ENCODE measurements at regions not wholly inside any gene's neighbourhood (a gene's known extent, or its start where the extent isn't known, plus 50 kb on each side); places are given as distances from the start of the nearest gene placed in this dataset.

DNA sequence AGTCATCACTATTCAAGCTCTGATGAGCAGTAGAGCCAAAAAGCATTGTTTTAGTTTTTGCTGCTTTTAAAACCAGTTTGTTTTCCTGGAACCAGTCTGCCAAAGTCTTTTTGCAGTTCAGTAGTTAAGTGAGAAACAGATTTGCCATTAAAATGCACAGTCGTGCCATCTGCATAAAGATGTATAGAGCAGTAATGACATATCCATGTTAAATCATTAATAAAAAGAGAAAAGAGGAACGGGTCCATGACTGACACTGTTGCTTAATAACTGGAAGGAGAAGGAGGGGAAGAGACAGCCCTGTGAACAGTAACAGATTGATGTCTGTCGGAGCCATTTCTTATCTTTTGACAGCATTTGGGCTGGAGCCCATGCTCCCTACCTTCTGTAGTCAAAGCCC, 704.6 kb downstream of the SATB2 start:
- H3K27ac Mint-ChIP-seq (ENCODE audit: unreplicated experiment), result no peak overlapping the region
- H3K9me3 Mint-ChIP-seq (ENCODE audit: low read depth), result no peaks in the 10 kb centered on the region
- peaks cover 14% of the 10 kb centered on the region for H3K27me3 Mint-ChIP-seq (ENCODE audit: low read depth)

DNA sequence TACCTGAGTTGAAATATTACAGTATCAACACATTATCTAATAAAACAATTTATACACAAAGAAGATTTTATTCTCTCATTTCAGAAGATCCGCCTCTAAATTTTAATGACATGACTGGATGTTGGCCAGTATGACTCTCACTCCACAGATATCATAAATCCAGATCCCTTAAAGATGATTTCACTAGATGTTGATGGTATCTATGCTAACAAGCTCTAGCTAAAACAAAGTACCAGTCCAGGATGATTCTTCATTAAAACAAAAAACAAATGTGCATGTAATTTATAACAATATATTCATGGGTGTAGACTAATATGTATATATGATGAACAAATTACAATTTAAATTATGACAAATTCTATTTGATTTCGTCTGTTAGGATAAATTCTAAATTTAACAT, 708.4 kb downstream of the SATB2 start:
- no peaks in the 10 kb centered on the region for H3K9me3 Mint-ChIP-seq (ENCODE audit: low read depth)
- H3K27me3 Mint-ChIP-seq (ENCODE audit: low read depth), result peaks cover 19% of the 10 kb centered on the region
- DNase-seq (ENCODE audit: low spot score), result no peak
- no peaks in the 10 kb centered on the region for H3K4me1 Mint-ChIP-seq (ENCODE audit: low read depth)
- H3K36me3 Mint-ChIP-seq (ENCODE audit: low read depth), result no peaks in the 10 kb centered on the region
- H3K27ac Mint-ChIP-seq (ENCODE audit: unreplicated experiment), result no peak overlapping the region
- TF ChIP-seq, protein P1, sequence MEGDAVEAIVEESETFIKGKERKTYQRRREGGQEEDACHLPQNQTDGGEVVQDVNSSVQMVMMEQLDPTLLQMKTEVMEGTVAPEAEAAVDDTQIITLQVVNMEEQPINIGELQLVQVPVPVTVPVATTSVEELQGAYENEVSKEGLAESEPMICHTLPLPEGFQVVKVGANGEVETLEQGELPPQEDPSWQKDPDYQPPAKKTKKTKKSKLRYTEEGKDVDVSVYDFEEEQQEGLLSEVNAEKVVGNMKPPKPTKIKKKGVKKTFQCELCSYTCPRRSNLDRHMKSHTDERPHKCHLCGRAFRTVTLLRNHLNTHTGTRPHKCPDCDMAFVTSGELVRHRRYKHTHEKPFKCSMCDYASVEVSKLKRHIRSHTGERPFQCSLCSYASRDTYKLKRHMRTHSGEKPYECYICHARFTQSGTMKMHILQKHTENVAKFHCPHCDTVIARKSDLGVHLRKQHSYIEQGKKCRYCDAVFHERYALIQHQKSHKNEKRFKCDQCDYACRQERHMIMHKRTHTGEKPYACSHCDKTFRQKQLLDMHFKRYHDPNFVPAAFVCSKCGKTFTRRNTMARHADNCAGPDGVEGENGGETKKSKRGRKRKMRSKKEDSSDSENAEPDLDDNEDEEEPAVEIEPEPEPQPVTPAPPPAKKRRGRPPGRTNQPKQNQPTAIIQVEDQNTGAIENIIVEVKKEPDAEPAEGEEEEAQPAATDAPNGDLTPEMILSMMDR (IDR thresholded peaks at IDR 0.05), result no peak
- H3K4me3 Mint-ChIP-seq (ENCODE audit: unreplicated experiment), result no peak overlapping the region

More for the DNA sequence above, 704.6 kb downstream of the SATB2 start:
- no peak for DNase-seq (ENCODE audit: low spot score)
- TF ChIP-seq, protein P1 (IDR thresholded peaks at IDR 0.05), result no peak
- Mint-ChIP-seq H3K4me1 (ENCODE audit: low read depth) (no peaks in the 10 kb centered on the region), H3K4me3 (ENCODE audit: unreplicated experiment) (no peak overlapping the region), H3K36me3 (ENCODE audit: low read depth) (no peaks in the 10 kb centered on the region)

DNA sequence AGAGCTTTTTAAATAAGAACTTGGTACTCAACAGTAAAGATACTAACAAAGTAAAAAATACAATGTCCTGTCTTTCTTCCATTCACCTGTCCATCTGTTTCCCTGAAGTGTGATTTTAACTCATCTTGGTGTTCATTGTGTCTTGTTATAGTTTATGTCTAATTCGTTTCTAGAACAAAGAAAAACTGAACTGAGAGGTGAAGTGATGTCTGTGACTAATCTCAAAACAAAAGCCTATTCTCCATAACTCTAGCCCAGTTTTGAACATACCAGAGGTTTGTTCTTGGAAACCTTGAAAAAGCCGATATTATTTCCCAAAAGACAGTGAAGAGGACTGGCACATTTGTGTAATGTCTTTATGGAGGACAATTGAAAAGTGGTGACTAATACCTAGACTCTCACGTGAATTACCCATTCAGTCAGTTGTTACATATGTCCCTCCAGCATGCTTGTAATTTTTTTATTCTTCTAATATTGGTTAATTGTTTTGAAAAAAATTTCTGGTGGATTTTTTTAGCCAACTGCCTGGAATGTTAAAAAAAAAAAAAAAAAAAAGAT, 725.8 kb downstream of the SATB2 start:
- no peak overlapping the region for H3K4me3 Mint-ChIP-seq (ENCODE audit: unreplicated experiment)
- no peaks in the 10 kb centered on the region for H3K9me3 Mint-ChIP-seq (ENCODE audit: low read depth)
- no peak for DNase-seq (ENCODE audit: low spot score)
- no peaks in the 10 kb centered on the region for H3K36me3 Mint-ChIP-seq (ENCODE audit: low read depth)
- peaks cover 22% of the 10 kb centered on the region for H3K27me3 Mint-ChIP-seq (ENCODE audit: low read depth)
- TF ChIP-seq, protein P1 (IDR thresholded peaks at IDR 0.05), result no peak
- no peak overlapping the region for H3K27ac Mint-ChIP-seq (ENCODE audit: unreplicated experiment)
- no peaks in the 10 kb centered on the region for H3K4me1 Mint-ChIP-seq (ENCODE audit: low read depth)

DNA sequence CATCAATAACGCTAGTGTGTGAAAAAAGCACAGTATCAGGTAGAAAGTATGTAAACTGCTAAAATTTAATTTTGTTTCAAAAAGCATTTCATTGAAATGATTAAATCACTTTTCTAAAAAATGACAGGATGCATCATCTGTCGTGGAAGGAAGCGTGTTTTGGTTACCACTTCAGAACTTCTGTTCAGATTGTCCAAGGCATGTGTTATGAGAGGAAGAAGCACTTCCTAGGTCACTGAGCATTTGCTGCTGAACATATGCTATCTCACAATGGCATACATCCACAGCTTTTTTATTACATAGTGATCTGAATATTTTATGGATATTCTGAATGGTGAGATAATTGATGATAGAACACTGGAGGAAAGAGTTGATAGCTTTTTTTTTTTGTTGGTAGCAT, 737.5 kb downstream of the SATB2 start:
- Mint-ChIP-seq H3K36me3 (ENCODE audit: low read depth) (no peaks in the 10 kb centered on the region), H3K9me3 (ENCODE audit: low read depth) (no peaks in the 10 kb centered on the region), H3K27ac (ENCODE audit: unreplicated experiment) (no peak overlapping the region), H3K27me3 (ENCODE audit: low read depth) (peaks cover 27% of the 10 kb centered on the region), H3K4me1 (ENCODE audit: low read depth) (no peaks in the 10 kb centered on the region), H3K4me3 (ENCODE audit: unreplicated experiment) (no peak overlapping the region)
- no peak for DNase-seq (ENCODE audit: low spot score)
- TF ChIP-seq, protein P1 (IDR thresholded peaks at IDR 0.05), result no peak

DNA sequence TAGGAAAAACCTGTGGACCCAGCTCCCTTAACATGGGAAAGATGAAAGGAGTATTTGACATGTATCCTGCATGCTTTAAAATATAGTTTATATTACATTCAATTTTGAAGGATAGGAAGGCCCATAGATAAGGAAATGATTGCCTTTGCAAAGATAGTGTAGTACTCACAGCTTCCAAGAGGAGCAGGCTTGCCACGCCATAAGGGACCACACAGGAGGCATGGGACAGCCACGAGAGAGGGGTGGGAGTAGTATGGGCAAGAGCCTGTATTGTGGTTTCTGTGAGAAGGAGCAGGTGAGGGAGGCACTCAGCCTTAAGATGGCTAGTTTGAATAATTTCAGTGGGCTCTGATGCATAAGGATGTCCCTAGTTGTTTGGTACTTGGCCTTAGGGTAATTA, 740.3 kb downstream of the SATB2 start:
- no peak overlapping the region for H3K4me3 Mint-ChIP-seq (ENCODE audit: unreplicated experiment)

More for the DNA sequence above, 740.3 kb downstream of the SATB2 start:
- no peaks in the 10 kb centered on the region for H3K4me1 Mint-ChIP-seq (ENCODE audit: low read depth)
- H3K36me3 Mint-ChIP-seq (ENCODE audit: low read depth), result no peaks in the 10 kb centered on the region
- no peak for DNase-seq (ENCODE audit: low spot score)
- peaks cover 22% of the 10 kb centered on the region for H3K27me3 Mint-ChIP-seq (ENCODE audit: low read depth)
- H3K27ac Mint-ChIP-seq (ENCODE audit: unreplicated experiment), result no peak overlapping the region
- H3K9me3 Mint-ChIP-seq (ENCODE audit: low read depth), result no peaks in the 10 kb centered on the region
- TF ChIP-seq, protein P1 (IDR thresholded peaks at IDR 0.05), result no peak

Measured in chondrocyte (in vitro differentiated cells).